Stimulated activated CD4-positive, alpha-beta T cell treated with anti-CD3 and anti-CD28 coated beads, Interleukin-2, amount 100 ng/mL, for 48 hours (primary cell): ENCODE measurements at regions not wholly inside any gene's neighbourhood (a gene's known extent, or its start where the extent isn't known, plus 50 kb on each side); places are given as distances from the start of the nearest gene placed in this dataset.
"Not testable (repeated sequence)": the region's sequence is repeated elsewhere in the genome, so short reads cannot be mapped to it uniquely, and the experiment has no call there.

Experiments
- DNase-seq, 2 donors: peaks; one replicate each; pipeline ENCODE4 v3.0.0-alpha.2; 2020

DNA sequence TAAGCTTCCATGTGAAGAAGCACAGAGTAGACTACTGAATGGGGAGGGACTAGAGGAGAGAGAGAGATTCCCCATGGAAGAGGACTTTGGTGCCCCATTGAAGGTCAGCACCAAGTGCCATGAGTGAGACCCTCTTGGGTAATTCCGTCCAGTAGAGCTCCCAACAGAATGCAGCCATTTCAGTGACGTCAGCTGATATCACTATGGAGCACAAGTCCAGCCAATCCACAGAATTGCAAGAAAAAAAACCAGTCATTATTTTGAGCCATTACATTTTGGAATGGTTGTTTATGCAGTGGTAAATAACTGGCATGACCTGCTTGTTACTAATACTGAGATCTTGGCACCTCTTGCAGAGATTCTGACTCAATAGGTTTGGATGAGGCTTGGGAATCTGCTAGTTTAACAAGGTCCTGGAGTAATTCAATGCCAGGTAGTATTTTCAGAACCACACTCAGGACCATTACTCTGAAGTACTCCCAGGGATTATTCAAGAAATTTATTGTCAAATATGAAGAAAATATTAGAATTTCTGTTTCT, 52.6 kb upstream of the SP8 start:
- no peak for DNase-seq

DNA sequence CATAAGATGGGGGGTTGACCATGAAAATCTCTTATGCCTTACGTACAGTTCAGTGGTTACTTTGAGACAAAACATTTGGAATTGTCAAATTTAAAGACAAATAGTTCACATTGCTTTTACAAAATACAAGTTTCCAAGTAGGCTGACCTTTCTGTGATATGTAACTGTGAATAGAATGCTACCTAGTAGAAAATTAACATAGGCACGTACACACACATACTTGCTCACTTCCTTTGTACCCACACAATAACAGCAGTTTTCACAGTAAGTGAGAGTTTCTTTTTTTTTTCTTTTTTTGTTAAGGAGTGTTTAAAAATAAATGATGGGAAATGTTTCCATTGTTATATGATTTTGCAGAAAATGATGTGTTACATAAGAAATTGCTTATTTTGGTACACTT, 53.3 kb upstream of the SP8 start:
- DNase-seq = no peak

DNA sequence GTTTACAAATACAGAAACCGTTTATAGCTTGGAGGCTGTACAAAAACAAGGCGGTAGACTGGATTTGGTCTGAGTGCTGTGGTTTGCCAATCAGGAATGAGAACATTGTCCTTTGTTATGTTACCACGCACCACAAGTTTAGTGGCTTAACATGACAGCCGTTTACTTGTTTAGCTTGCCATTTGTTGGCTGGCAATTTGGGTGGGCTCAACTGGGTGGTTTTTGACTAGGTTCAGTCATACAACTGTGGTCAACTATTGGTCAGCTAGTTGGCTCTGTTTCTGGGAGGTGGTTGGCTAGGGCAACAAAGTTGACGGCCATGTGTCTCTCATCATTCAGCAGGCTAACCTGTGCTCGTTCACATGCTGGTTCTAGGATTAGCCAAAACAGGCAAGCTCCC, 60.1 kb upstream of the SP8 start:
- no peak for DNase-seq

DNA sequence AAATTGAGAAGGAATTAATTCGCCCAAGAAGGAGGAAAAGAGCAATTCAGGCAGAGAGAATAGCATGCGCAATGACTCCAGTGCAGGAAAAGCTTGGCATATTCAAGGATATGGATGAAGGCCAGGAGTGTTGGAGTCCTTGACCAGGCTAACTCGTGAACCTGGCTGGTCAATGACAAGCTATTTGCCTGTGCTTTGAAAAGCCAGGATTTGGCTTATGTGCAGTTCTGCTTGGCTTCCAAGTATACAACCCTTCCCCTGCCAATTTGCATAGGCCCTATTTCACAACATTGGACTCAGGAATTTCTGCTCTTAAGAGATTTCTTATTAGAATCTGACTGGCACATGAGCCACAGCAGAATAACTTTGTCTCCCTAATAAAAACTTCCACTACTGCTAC, 72.3 kb upstream of the SP8 start:
- DNase-seq = no peak

DNA sequence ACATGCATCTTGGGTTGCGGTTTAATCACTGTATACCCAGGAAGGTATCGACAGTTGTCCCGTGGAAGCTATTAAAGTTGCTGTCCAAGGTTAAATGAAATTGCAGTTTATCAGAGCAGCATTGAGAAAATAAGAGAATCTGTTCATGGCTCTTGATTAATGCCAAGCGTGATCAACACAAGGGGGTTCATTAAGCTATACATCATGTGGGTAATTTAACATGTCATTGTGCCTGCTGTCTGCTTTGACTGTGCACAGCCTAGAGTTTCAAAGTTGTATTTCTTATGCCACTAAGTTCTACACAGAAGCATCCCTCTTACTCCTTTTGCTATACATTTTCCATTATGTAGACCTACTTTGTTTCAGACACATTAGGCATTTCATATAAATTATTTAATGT, 74.8 kb upstream of the SP8 start:
- DNase-seq = no peak

DNA sequence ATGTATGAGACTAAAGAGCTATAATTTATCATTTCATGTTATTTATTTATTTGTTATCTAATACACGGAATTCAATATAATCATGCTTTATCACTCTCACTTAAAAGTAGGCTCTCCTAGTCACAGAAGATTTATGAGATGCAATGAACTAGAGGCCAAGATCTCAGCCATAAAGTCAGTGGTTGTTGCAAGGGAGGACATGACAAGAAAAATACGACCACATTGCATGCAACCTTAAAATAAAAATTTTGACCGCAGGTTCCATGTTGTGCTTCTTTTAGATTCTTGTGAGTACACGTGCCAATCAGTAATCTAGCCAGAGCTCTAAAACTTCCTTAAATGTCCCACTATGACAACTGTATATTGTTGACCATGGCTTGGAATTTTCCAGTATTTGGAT, 75.9 kb upstream of the SP8 start:
- DNase-seq = no peak

DNA sequence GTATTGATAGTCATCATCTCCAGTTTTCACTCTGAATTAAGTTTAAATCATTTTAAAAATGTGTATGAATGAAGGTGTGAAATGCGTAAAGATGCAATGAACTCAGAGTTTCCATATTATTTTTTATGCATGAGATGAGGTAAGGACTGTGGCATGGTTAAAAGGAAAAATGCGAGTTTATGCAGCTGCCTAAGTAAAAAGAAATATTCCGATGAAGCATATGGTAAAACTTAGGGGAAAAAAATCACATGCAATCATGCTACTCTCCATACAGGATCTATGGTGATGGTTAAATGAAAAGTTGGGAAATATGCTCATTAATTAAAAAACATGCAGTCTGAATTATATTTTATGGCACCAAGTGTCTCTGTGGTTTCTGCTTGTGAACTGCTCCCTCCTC, 77.5 kb upstream of the SP8 start:
- no peak for DNase-seq

DNA sequence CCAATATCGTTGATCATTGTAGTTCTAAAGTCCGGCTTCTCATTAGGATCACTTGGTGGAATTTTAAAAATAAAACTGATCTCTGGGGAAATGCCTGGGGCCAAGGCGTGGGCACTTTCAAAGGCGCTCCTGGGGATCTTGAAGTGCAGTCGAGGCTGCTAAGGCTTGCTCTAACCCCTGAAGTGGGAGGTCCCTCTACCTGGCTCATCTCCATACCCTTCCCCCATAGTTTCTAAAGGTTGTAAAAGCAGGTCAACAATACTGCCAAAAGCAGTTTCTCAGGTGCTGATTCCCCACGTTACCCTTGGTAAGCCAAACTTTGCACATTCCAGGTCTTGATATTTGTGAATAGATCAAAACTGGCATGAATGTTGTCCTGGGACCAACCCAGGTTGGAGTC, 79.0 kb upstream of the SP8 start:
- DNase-seq = no peak

DNA sequence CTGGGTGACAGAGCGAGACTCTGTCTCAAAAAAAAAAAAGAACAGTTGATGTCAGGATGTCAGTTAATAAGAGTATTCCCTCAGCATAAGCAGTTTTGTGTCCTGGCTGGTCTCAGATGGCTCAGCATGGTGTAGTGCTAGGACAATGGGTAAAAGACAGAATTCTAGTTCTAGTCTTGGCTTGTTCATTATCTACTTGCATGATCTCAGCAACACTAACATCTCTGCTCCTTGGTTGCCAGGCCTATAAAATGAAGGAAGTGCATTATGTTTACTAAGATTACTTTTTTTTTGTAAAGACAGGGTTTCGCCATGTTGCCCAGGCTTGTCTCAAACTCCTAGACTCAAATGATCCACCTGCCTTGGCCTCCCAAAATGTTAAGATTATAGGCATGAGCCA, 84.3 kb upstream of the SP8 start:
- no peak for DNase-seq

DNA sequence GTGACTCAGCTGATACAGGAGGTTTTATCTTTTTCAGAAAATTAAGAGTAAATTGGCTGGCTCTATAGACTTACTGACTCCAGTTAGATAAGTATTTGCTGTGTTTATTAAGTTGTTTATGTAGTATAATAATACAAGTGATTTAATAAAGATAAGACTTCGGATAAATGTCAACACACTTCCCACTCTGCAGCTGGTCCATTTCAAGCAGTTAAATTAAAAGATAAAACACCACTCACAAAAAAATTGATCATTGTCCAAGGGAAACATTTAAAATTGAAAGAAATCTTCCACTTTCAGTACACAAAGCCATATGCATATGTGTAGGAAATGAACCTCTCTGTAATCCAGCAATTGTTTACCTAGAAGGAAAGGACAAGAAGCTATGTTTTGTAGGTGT, 106.1 kb upstream of the SP8 start:
- DNase-seq = no peak

DNA sequence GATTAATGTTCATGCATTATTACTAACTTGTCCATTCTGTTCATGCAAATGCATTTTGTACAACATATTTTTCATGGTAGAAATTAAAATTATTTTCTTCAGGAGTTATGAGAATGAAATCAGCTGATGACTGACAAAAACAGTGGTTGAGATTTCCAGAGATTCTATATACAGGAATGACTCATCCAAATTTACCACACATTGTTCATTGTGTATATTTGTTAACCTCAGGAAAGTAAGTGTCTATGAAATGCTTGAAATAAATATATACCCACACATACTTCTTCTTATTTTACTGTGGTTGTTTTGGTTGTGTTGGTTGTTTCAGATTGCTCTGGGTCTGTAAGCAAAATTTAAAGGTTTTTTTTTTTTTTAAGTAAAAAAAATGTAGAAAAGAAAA, 108.1 kb upstream of the SP8 start:
- DNase-seq = no peak

DNA sequence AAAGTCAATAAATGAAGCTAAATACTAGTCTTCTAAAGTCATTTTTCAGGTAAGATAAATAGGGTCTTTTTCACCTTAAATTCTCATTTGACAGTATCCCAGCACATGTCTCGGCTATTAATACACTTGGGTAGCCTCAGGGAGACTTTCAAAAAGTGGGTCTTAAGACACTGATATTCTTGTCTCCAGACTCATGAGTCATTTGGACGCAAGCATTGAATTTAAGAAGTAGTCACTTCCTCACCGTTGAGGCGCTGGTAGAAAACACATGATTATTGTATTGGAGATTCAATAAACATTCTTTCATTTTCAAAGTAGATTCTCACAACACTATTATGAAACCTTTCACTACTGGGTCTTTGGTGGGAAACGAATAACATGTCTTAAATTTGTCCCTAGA, 108.9 kb upstream of the SP8 start:
- DNase-seq = no peak

DNA sequence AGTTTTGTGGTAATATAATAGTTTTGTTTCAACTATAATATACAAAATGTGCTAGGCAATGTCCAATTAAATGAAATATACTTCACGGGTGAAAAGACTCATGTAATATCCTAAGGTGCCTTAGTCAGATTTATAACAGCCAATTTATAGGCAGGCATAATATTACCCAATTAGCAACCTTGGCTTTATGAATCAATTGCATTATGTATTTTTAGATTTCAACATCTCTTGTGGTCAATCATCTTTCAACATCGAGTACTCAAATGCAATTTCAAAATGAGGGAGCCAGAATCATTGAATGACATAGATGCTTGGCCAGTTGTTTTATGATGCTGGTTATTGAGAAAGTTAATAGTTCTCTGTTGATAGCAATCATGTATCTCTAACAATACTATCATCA, 110.3 kb upstream of the SP8 start:
- DNase-seq = no peak

DNA sequence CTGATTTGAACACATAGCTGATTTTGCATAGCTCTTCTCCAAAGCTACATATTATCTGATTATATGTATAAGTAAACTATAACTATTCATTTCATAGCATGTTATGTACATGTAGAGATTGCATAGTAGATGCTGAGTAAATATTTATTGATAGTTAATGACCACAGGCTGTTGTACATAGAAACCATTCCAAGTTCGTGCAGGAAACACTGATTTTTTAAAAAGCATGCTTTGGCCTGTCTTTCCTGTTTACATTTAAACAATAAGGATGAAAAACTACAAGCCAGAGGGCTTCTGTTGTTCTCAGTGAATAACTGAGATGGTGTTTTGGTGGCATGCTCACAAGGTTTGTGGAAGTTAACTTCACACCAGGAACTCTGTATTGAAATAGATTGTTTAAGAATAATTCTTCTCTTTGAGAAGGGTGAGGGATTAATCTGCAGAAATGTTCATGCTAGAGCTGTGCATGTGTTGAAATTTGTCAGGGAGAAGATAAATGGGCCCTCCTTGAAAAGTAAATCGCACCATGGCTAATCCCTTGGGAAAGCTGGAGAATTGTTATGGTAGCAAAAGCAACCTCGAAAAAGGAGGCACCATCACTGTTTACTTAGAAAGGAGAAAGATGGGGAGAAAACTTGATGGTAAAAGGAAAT, 120.2 kb upstream of the SP8 start:
- DNase-seq = no peak

DNA sequence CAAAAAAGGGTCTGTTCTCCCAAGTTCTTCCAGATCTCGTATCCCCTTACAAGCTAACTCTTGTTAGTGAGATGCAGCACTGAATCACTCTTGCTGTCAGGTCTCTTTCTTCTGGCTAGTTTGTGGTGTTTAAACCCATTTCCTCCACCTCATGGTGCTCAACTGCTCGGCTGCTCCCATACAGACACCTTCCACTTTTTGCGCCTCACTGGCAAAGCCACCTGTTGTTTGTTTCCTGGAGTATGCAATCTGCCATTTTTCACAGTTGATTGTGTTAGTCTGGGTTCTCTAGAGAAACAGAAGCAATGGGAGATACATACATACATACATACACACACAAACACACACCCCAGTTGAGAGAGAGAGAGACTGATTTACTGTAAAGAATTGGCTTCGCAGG, 124.4 kb upstream of the SP8 start:
- no peak for DNase-seq

DNA sequence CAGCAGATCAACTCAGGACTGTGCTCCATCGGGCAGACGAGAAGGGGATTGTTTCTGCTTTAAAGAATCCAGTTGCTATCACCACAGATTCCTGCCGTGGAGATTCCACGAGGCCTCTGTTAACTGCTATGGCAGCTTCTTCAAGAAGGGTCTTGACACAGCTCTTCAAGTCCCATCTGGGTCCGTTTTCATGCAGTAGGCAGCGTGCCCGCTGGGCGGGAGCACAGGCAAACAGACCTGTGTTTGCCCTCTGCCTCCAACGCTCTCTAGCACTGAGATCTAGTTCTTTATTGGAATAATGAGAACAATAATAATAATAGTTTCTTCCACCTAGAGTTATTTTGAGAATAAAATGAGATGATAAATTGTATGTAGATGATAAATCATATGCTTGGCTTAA, 127.2 kb upstream of the SP8 start:
- no peak for DNase-seq

DNA sequence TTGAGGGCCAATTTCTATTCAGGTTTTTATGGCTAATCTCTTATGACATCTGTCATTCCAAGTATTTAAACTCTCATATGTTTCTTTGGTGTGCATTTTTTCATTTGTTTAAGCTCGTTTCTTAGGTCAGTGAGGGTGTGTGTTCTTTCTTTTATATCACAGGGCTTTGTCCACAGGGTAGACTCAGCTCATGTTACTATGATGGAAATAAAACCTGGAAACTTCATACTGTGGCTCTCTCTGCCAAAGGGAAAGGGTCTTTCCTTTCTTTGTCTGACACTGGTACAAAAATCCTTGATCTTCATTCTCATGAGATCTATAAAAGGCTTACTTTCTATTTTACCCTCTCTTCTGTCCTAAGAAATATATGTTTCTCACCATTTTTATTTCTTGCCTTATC, 129.6 kb upstream of the SP8 start:
- no peak for DNase-seq

DNA sequence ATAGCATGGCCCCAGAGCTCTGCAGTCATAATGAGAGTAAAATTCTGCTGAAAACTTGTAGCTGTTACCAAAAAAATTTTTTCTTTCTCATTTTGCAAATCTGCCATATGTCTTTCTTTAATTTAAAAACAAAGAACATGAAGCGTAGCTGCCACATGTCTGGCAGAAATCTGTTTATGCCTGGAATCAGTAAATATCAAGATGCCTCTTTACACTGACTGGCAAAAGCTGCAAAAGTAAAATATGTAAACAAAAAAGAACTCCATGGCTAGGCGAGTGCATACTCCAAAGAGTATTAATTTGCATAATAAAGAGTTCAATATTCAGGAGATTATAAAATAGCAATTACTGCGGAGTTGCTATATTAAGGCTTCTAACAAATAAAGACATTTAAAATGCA, 130.9 kb upstream of the SP8 start:
- no peak for DNase-seq

DNA sequence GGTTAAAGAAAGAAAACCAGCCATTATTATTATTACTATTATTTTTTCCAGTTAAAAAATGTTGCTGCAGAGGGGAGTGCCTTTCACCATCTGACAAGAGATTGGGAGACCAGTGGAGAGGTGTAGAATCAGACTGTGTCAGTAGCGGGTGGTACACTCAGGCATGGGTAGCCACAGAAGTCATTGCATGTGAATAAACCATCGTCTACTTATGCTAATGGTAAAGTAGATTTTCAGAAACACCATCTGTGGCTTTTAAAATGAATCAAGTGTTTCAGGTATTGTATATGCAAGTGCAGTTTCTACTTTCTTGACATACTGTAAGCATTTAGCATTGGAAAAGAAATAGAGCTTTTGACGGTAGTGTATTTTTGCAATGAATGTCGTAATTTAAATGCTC, 131.5 kb upstream of the SP8 start:
- no peak for DNase-seq

DNA sequence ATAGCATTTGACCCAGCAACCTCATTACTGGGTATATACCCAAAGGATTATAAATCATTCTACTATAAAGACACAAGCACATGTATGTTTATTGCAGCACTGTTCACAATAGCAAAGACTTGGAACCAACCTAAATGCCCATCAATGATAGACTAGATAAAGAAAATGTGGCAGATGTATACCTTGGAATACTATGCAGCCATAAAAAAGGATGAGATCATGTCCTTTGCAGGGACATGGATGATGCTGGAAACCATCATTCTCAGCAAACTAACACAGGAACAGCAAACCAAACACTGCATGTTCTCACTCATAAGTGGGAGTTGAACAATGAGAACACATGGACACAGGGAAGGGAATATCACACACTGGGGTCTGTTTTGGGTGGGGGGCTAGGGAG, 140.5 kb upstream of the SP8 start:
- not testable (repeated sequence) for DNase-seq

DNA sequence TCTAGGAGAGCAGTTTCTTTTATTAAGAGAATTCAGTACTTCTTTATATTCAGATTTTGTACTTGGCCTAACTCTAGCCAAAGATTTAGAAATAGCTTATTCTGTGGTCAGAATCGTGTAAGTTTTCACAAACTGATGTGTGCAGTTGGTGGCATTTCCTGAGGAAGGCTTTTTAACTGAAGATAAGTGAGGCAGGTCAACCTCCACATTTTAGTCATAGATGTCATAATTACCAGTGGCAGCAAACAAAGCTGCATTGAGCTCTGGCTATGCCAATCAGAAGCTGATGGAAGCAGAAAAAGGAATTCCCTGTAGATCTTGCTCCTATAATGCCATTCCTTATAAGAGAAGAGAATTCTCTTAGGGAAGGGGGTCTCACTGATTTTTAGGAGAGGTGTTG, 141.3 kb upstream of the SP8 start:
- DNase-seq = no peak

DNA sequence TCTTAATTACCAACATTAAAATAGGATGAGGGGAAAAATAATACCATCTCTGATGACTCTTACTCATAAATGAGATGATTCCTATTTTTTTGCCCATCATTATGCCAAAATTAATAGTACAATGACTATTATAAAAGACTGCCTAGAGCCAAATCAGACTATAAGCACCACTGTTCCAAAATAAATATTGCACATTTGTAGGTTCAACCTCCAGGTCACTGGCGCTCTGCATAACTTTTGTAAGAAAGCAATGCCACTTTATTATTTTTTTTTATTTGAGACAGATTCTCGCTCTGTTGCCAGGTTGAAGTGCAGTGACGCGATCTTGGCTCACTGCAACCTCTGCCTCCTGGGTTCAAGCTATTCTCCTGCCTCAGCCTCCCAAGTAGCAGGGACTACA, 142.5 kb upstream of the SP8 start:
- no peak for DNase-seq

DNA sequence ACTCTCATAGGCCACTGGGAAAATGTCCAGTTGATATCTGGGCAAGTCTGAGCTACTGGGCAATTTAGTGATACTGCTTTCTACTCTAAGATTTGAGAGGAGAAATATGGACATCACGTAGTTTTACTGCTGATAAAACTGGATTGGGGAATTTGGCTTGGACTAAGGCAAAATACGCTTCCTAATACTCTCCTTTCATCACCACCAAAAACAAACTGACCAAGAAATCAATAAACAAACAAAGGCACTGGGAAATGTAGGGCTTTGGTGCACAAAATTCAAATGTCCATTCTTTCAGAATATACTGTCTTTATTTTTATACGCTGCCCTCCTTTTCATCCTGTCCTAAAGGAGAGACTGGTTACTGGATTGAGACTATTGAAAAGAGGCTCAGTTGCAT, 145.1 kb upstream of the SP8 start:
- DNase-seq = no peak

DNA sequence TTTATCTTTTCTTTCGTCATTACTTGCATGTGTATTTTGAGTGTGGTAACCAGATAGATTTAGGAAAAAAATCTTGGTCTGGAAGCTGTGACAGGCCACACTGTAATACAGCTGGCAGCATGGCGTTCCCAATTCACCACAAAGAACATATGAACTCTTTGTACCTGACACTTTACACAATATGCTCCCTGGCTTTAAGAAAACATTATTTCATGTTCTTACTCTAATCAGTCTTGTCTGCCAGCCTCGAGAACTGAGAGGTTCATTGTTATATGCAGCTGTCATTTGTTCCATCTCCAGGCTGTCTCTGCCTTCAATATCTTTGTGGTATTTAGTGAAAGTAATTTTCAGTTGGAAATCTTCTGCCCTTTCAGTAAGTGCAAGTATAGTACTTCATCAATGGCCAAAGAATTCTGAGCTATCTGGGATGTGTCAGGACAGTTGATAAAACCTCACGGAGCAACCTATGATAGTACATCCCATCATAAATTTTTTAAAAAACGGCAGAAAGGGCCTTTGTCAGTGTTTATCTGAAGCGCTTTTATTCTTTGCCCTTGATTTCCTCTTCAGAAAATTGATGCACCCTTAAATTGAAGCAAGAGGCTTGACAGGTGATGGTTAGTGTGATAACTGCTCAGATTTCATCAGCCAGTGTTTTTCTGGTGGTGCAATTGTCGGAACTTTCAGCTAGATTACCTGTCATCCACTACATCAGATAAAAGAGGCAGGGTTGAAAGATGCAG, 146.3 kb upstream of the SP8 start:
- DNase-seq = no peak

DNA sequence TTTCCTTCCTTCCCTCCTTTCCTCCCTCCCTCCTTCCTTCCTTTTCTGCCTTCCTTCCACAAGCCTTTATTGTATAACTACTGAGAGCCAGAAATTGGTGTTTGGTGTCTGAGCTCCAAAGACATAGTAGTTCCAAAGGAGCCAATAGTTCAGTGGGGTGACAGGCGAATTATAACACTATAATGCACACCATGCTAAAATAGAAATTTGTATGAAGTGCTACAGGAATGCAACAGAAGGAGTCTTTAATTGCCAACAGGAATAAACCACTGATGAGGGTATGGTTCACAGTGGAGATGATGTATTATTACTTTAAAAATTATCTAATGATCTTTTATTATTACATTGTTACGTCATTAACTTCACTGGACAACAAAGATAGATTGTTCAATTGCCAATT, 158.8 kb upstream of the SP8 start:
- no peak for DNase-seq
